ENCODE measurements at regions not wholly inside any gene's neighbourhood (a gene's known extent, or its start where the extent isn't known, plus 50 kb on each side); places are given as distances from the start of the nearest gene placed in this dataset.

DNA sequence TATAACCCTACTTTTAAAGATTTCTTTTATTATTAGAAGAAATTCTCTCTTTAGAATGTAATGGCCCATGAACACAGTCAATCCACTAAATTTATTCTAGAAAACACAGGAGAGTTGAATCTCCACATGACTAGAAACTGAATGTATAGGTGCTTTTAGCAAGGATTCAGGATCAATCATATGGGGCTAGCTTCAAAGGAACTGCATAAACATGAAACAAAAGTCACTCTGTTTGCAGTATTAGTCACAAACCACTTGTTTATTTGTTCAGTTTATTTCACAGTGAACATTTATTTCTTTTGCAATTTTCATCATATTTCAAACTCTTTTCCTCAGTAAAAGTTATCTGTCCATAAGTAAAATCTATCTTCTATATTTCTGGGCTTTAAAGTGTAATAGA is 1604.6 kb downstream of the PCDH18 start:
- TF ChIP-seq, protein P1, sequence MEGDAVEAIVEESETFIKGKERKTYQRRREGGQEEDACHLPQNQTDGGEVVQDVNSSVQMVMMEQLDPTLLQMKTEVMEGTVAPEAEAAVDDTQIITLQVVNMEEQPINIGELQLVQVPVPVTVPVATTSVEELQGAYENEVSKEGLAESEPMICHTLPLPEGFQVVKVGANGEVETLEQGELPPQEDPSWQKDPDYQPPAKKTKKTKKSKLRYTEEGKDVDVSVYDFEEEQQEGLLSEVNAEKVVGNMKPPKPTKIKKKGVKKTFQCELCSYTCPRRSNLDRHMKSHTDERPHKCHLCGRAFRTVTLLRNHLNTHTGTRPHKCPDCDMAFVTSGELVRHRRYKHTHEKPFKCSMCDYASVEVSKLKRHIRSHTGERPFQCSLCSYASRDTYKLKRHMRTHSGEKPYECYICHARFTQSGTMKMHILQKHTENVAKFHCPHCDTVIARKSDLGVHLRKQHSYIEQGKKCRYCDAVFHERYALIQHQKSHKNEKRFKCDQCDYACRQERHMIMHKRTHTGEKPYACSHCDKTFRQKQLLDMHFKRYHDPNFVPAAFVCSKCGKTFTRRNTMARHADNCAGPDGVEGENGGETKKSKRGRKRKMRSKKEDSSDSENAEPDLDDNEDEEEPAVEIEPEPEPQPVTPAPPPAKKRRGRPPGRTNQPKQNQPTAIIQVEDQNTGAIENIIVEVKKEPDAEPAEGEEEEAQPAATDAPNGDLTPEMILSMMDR (IDR thresholded peaks at IDR 0.05 in 2 of 3, conservative IDR thresholded peaks at IDR 0.05 in 1 of 3; ENCODE audit: control insufficient read depth in 2 of 3, extremely low read depth in 1 of 3, insufficient read depth in 1 of 3, low read depth in 3 of 3, low read length in 3 of 3): no peak
- TF ChIP-seq POLR2A (IDR thresholded peaks at IDR 0.05; ENCODE audit: low read depth, low read length): no peak
